CD4-positive, CD25-positive, alpha-beta regulatory T cell (primary cell): ENCODE measurements at regions not wholly inside any gene's neighbourhood (a gene's known extent, or its start where the extent isn't known, plus 50 kb on each side); places are given as distances from the start of the nearest gene placed in this dataset.
A peak's percentile ranks its signal among the peaks of the same experiment; 100 is the strongest.

Source experiments
- ATAC-seq, 2 donors: fragments of 150-1000 bp; cut with Tn5 transposase; one replicate each; pipeline ENCODE4 v1.10.0; 2021; ENCODE audit warnings: low read depth in 2 of 2, moderate number of reproducible peaks in 2 of 2, moderate library complexity in 1 of 2
- DNase-seq, 3 donors: peaks; one replicate each; pipeline versions ENCODE4 v3.0.0 to v3.0.0-alpha.2; 2012 to 2022; ENCODE audit warnings: mixed read lengths in 1 of 3
- H3K27ac ChIP-seq: one replicate; pipeline ENCODE4 v1.7.0; 2013; ENCODE audit warnings: mild to moderate bottlenecking, low read length; ENCODE audit not compliant: insufficient read depth, poor library complexity, severe bottlenecking
- H3K27me3 ChIP-seq: one replicate; pipeline ENCODE4 v1.7.0; 2013; ENCODE audit warnings: low read length; ENCODE audit not compliant: control insufficient read depth, insufficient read depth
- H3K36me3 ChIP-seq: one replicate; pipeline ENCODE4 v1.7.0; 2013; ENCODE audit warnings: mild to moderate bottlenecking, low read length, moderate library complexity; ENCODE audit not compliant: control insufficient read depth, insufficient read depth
- H3K4me1 ChIP-seq: 2 replicates; pipeline ENCODE4 v1.7.0; 2013; ENCODE audit warnings: mild to moderate bottlenecking, low read length; ENCODE audit not compliant: insufficient read depth, control insufficient read depth, poor library complexity, severe bottlenecking
- H3K4me3 ChIP-seq: one replicate; pipeline ENCODE4 v1.7.0; 2013; ENCODE audit warnings: low read depth, mild to moderate bottlenecking, low read length, moderate library complexity
- H3K9me3 ChIP-seq, 2 experiments: 1 replicate in 1 of 2; 2 replicates in 1 of 2; pipeline ENCODE4 v1.7.0; 2013; ENCODE audit warnings: low read length in 2 of 2, mild to moderate bottlenecking in 1 of 2, moderate library complexity in 1 of 2; ENCODE audit not compliant: control insufficient read depth in 2 of 2
- H3K27ac Mint-ChIP-seq, 3 donors: one replicate each; pipeline ENCODE4 v1.8.0; 2020 to 2022; ENCODE audit warnings: mild to moderate bottlenecking in 3 of 3, mixed read lengths in 3 of 3, moderate library complexity in 2 of 3
- H3K27me3 Mint-ChIP-seq: one replicate; pipeline ENCODE4 v1.8.0; 2022; ENCODE audit warnings: mild to moderate bottlenecking, mixed read lengths
- H3K36me3 Mint-ChIP-seq: one replicate; pipeline ENCODE4 v1.8.0; 2020; ENCODE audit warnings: mixed read lengths
- H3K4me1 Mint-ChIP-seq, 4 donors: one replicate each; pipeline ENCODE4 v1.8.0; 2020 to 2022; ENCODE audit warnings: mixed read lengths in 4 of 4, mild to moderate bottlenecking in 1 of 4
- H3K4me3 Mint-ChIP-seq, 4 donors: one replicate each; pipeline ENCODE4 v1.8.0; 2020 to 2022; ENCODE audit warnings: mild to moderate bottlenecking in 4 of 4, mixed read lengths in 4 of 4, moderate library complexity in 3 of 4
- H3K9me3 Mint-ChIP-seq, 7 donors: one replicate each; pipeline ENCODE4 v1.8.0; 2020 to 2022; ENCODE audit warnings: mixed read lengths in 7 of 7, mild to moderate bottlenecking in 3 of 7, moderate library complexity in 2 of 7

DNA sequence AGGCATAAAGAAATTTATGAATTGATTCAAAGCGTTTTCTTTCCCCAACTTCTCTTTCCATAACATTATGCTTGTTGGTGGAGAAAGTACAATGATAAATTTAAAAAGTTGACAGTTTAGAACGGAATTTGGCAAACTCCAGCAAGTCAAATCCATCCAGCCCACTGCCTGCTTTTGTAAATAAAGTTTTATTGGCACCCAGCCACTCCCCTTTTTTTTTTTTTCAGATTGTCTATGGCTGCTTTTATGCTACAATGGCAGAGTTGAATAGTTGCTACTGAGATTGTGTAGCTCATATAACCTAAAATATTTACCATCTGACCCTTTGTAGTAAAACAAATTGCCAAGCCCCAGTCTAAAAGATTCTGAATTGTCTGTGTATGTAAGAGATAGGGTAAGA, 112.8 kb upstream of the RBMS3 start:
- Histone ChIP-seq H3K36me3 (no peaks in the 10 kb centered on the region), H3K4me1 (peaks cover 5% of the 10 kb centered on the region), H3K4me3 (no peak overlapping the region), H3K27me3 (no peaks in the 10 kb centered on the region), H3K9me3 (no peaks in the 10 kb centered on the region), H3K27ac (no peak overlapping the region)
- Mint-ChIP-seq H3K4me3 (no peak overlapping the region), H3K27me3 (no peaks in the 10 kb centered on the region), H3K27ac (no peak overlapping the region), H3K9me3 (peaks cover 0 to 3% (median under 1%) of the 10 kb centered on the region in 7 donors), H3K4me1 (peaks cover 10 to 33% (median 12%) of the 10 kb centered on the region in 4 donors), H3K36me3 (peaks cover 3% of the 10 kb centered on the region)
- ATAC-seq (no peak), DNase-seq (no peak)

DNA sequence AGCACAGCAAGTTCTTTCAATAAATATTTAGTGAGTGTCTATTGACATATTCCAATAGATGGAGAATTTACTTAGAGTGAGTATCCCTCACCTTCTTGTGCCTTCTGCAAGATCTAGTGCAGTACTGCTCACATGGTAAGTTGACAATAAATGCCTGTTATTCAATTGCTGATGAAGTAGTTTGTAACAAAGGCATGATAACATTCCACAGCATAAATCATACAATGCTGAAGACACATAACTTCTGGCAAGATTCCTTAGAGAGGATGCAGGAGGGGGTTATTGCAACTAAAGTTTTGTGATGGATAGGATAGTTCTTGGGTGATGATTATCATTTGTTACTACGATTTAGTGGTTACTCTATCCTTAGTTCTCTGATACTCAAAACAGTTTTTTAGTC, 112.2 kb upstream of the RBMS3 start:
- H3K4me3 ChIP-seq, result no peak overlapping the region
- H3K4me1 ChIP-seq, result peaks cover 5% of the 10 kb centered on the region
- no peak overlapping the region for H3K4me3 Mint-ChIP-seq
- H3K27ac ChIP-seq, result no peak overlapping the region
- DNase-seq, result no peak
- no peaks in the 10 kb centered on the region for H3K9me3 ChIP-seq
- no peak overlapping the region for H3K27ac Mint-ChIP-seq
- H3K27me3 ChIP-seq, result no peaks in the 10 kb centered on the region
- H3K36me3 Mint-ChIP-seq, result peaks cover 3% of the 10 kb centered on the region
- no peak for ATAC-seq
- H3K9me3 Mint-ChIP-seq, result peaks cover 0 to 5% (median 2%) of the 10 kb centered on the region in 7 donors
- no peaks in the 10 kb centered on the region for H3K27me3 Mint-ChIP-seq
- H3K4me1 Mint-ChIP-seq, result peaks cover 10 to 36% (median 12%) of the 10 kb centered on the region in 4 donors
- H3K36me3 ChIP-seq, result no peaks in the 10 kb centered on the region

DNA sequence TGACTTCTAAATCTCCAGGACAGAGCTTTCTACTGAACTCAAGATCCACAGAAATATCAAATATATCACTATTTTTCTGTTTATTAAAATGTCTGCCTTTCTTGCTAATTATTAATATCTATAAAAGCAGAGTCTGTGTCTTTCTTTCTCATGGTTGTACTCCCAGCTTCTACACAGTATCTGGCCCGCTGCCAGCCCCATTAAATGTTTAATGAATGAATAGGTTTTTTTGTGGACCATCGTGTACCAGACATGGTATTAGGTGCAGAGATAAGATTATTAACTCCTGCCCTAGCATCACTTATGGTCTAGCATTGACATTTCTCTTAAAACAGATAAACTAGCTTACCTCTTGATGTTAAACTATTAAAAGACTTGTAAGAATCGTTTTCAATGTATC, 111.4 kb upstream of the RBMS3 start:
- peaks cover 3% of the 10 kb centered on the region for H3K36me3 Mint-ChIP-seq
- H3K4me1 Mint-ChIP-seq, result peaks cover 10 to 42% (median 12%) of the 10 kb centered on the region in 4 donors
- H3K9me3 ChIP-seq, result no peaks in the 10 kb centered on the region
- H3K27ac ChIP-seq, result no peak overlapping the region
- DNase-seq (no peak), ATAC-seq (no peak)
- H3K9me3 Mint-ChIP-seq, result peaks cover 0 to 5% (median 2%) of the 10 kb centered on the region in 7 donors
- H3K4me1 ChIP-seq, result peaks cover 5% of the 10 kb centered on the region
- H3K4me3 ChIP-seq, result no peak overlapping the region
- H3K27me3 Mint-ChIP-seq, result no peaks in the 10 kb centered on the region
- peak overlapping the region in 2 of 3 donors; percentile 38 to 44 for H3K27ac Mint-ChIP-seq
- no peaks in the 10 kb centered on the region for H3K36me3 ChIP-seq
- H3K4me3 Mint-ChIP-seq, result no peak overlapping the region
- H3K27me3 ChIP-seq, result no peaks in the 10 kb centered on the region

DNA sequence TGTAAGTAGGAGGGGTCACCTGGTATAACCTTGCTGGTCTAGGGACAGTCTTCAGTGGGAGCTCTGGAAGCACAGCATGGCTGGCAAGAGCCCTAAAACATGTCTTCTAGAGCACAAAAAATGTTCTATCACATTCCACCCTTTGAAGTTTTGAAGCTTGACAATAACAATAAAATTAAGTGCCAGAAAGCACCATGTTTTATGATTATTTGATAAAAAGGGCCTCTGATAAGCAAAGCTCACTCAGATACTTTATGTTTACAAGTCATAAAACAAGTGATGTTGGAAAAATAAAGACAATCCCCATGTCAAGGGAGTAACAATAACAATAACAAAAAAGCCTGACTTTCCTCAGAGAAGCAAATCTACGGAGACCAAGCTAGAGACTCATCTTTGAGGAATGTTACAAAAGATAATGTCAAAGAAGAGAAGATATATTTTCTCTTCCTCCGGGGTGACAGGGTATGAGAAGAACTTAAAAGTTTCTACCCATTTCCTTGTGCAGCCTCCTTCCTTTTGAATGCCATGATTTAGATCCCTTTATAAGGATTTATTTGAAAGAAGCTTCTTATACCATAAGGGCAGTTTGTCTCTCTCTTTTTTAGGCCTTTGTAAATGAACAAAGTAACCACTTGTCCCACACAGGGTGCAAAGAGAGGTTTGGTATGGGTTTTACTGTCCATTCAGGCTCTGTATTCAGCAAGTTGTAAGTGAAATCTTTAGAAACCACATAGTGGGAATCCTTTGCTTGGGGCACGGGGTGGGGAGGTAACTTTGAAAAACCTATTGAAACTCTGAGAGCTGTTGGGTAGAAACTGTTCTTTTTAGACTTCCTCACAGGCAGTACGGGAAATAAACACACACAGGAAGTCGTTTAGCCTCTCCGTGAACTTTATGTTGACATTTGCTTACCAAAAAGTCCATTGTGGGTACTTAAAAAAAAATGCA, 109.6 kb upstream of the RBMS3 start:
- peak in 2 of 3 donors; percentile 22 to 62 for DNase-seq
- H3K27ac Mint-ChIP-seq, result peak overlapping the region; percentile 59 to 96 (median 92)
- peak overlapping the region; percentile 10 for H3K27ac ChIP-seq
- peak; percentile 73 to 74 for ATAC-seq
- H3K4me3 Mint-ChIP-seq, result peak overlapping the region in 3 of 4 donors; percentile 34 to 76 (median 42)
- no peaks in the 10 kb centered on the region for H3K27me3 ChIP-seq
- H3K36me3 ChIP-seq, result no peaks in the 10 kb centered on the region
- peak overlapping the region; percentile 58 for H3K4me3 ChIP-seq
- H3K4me1 Mint-ChIP-seq, result peaks cover 10 to 46% (median 12%) of the 10 kb centered on the region in 4 donors
- peaks cover 3% of the 10 kb centered on the region for H3K36me3 Mint-ChIP-seq
- peaks cover 0 to 4% (median 2%) of the 10 kb centered on the region in 7 donors for H3K9me3 Mint-ChIP-seq
- H3K27me3 Mint-ChIP-seq, result no peaks in the 10 kb centered on the region
- no peaks in the 10 kb centered on the region for H3K9me3 ChIP-seq
- H3K4me1 ChIP-seq, result peaks cover 5% of the 10 kb centered on the region

DNA sequence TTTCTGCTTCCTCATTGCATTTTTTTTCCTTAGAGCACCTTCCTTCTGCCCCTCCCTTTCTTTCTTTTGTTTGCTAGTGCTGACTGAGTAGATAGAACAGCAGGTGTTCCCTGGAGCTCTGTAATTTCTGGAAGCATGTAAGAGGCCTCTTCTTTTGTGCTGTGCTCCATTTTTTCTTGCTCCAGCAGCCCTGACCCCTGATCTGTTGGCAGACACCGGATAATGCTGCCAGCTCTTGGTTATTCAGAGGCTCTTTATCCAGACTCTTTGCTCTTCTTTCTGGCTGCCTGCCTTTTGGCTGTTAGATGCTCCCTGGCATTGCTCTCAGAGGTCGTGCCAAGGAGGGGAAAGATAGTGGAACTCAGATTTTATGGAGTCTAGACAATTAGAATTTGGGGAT, 104.4 kb upstream of the RBMS3 start:
- no peak for DNase-seq
- Histone ChIP-seq H3K27me3 (no peaks in the 10 kb centered on the region), H3K27ac (no peak overlapping the region), H3K4me3 (no peak overlapping the region), H3K4me1 (no peaks in the 10 kb centered on the region), H3K9me3 (no peaks in the 10 kb centered on the region), H3K36me3 (no peaks in the 10 kb centered on the region)
- Mint-ChIP-seq H3K36me3 (no peaks in the 10 kb centered on the region), H3K27ac (peak overlapping the region in 2 of 3 donors; percentile 28 to 63), H3K4me3 (no peak overlapping the region), H3K27me3 (no peaks in the 10 kb centered on the region), H3K4me1 (peaks cover 8 to 33% (median 12%) of the 10 kb centered on the region in 4 donors), H3K9me3 (peaks cover 0 to 6% (median 0%) of the 10 kb centered on the region in 7 donors)
- no peak for ATAC-seq

DNA sequence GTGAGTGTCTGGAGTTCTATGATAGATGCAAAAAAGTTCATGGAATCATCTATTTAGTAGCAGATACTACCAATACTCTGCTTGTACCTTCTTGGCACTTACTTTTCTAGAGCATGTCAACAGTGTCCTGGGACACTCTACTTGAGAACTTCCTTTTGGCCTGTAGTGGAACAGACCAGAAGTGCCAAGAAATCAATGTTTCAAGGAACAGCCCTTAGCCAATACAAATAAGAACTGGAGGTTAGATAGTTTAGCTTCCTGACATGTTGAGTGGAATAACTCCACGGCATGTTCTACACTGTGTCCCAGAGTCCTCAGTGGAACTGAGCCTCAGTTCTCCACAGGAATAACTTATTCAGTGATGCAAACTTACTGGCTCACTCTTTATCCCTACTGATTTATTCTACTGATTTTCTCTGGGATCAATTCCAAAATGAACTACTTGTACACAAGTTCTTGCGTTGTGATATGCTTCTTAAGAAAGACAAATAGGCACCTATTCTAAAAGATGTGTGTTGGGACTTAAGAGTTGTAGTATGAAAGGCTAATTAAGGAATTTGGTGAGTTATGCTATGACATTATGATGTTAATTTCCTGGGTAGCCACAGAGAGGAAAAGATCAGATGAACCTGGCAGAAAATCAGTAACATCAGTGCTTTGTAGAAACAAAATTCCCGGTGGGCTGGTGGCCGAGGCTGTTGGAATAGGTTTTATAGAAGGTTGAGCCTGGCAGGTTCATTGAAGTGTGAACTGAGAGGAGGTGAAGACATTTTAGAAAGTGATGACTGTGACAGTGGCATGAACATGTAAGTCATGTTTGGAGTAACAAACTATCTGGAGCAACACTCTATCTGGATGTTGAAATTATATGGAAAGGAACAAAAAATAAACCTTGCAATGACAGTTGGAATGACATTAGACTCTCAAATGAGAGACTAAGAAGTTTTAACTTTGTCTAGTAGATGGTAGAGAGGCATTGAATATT, 101.8 kb upstream of the RBMS3 start:
- DNase-seq, result no peak
- Mint-ChIP-seq H3K4me3 (no peak overlapping the region), H3K9me3 (peaks cover 0 to 4% (median 0%) of the 10 kb centered on the region in 7 donors), H3K27ac (no peak overlapping the region), H3K27me3 (no peaks in the 10 kb centered on the region), H3K36me3 (no peaks in the 10 kb centered on the region), H3K4me1 (peaks cover 0 to 32% (median 10%) of the 10 kb centered on the region in 4 donors)
- Histone ChIP-seq H3K27me3 (no peaks in the 10 kb centered on the region), H3K27ac (no peak overlapping the region), H3K4me3 (no peak overlapping the region), H3K4me1 (no peaks in the 10 kb centered on the region), H3K36me3 (no peaks in the 10 kb centered on the region), H3K9me3 (no peaks in the 10 kb centered on the region)
- no peak for ATAC-seq

DNA sequence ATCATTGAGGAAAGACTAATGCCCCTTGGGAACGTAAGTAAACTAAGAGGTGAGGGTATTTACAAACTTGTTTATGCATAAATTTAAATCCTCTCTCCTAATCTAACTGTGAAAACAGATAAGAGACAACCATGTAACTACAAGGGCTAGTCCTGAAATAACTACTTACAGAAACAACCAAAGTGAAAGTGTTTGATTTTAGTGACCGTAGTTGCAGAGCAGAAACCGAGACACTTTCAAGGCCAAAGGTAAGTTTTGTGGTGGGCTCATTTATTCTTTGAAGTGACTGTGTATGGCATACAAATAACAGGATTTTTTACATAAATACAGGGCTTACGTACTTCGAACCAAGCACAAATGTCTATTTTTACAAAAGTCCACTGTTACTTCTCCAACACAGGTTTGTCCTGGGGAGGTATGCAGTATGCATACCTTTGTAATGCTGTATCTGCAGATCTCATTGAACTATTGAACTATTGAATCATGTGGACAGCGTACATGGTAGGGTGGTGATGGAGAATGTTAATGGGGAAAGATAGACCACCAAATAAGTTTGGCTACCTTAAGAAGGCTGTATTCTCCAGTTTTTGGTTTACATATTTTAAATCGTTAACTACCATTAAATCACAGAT, 99.6 kb upstream of the RBMS3 start:
- peaks cover 0 to 30% (median 11%) of the 10 kb centered on the region in 4 donors for H3K4me1 Mint-ChIP-seq
- ATAC-seq, result no peak
- no peaks in the 10 kb centered on the region for H3K27me3 Mint-ChIP-seq

More for the DNA sequence above, 99.6 kb upstream of the RBMS3 start:
- Mint-ChIP-seq H3K27ac (peak overlapping the region in 1 of 3 donors; percentile 55), H3K36me3 (no peaks in the 10 kb centered on the region), H3K4me3 (peak overlapping the region in 1 of 4 donors; percentile 8), H3K9me3 (peaks cover 0 to 6% (median 0%) of the 10 kb centered on the region in 7 donors)
- DNase-seq, result no peak
- Histone ChIP-seq H3K27ac (no peak overlapping the region), H3K4me3 (no peak overlapping the region), H3K4me1 (no peaks in the 10 kb centered on the region), H3K27me3 (no peaks in the 10 kb centered on the region), H3K36me3 (no peaks in the 10 kb centered on the region), H3K9me3 (no peaks in the 10 kb centered on the region)
